Ecto neural progenitor cell (in vitro differentiated cells): ENCODE measurements at regions not wholly inside any gene's neighbourhood (a gene's known extent, or its start where the extent isn't known, plus 50 kb on each side); places are given as distances from the start of the nearest gene placed in this dataset.
A peak's percentile ranks its signal among the peaks of the same experiment; 100 is the strongest.

Experiments
- DNase-seq: peaks from one replicate; pipeline ENCODE4 v3.0.0-alpha.2; 2018; ENCODE audit warnings: low spot score

DNA sequence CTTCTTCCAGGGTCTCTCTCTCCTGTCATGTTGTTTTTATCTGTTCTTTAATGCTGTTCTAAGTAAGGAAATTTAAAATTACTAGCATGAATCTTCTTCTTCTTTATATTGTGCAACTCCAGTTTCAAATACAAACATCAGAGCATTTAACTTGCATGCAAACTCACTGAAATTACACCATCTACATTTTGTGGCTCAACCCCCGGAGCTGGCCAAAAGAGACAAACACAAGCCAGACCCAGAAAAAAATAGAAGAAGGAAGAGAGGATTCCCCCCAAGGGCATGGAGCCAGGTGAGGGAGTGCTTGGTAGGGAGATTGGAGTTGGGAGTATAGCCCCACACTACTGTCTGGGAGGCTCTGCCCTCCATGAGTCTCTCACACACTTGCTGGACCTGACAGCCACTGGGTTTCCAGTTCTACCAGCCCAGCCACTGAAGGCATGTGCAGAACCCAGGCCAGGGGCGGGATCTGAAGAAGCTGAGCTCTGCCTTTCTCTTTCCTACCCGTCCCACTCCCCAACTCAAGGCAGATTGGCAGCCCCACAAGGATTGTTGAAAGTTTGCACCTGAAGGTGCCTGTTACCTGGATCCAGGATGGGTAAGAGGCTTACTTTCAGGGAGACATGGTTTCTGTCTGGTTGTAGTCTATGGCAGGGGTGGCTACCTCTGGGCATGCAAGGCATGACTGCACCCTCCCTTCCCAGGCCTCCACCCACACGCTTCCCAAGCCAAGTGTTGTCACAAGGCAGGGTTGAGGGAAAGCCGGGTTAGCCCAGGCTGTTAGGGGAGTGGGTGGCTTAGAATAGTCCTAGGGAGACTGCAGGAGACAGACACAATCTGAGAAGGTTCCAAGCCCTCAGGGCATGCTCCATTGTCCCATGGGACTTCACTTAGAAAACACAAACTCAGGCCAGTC lies 297.2 kb downstream of the TGFB2 start:
- no peak for DNase-seq

DNA sequence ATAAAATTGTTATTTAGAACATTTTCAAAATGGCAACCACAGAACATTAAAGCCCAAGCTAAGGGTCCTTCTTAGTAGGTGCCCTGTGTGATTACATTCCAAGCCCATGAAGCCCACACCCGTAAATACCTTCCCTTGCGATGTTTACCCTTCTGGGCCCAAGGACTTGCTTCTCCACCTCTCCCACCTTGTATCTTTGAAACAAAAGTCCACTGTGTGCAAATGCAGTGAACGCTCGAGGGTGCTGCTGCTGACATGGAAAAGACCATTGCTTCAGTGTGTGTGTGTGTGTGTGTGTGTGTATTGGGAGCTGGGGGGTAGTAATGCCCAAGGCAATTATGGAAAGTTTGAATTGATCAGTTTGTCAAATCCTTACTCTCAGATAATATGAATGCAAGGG lies 298.1 kb downstream of the TGFB2 start:
- DNase-seq = no peak

GRCh38 chr1:218643926-218644325 lies 298.8 kb downstream of the TGFB2 start:
- no peak for DNase-seq

GRCh38 chr1:218646288-218646687 lies 301.2 kb downstream of the TGFB2 start:
- no peak for DNase-seq

DNA sequence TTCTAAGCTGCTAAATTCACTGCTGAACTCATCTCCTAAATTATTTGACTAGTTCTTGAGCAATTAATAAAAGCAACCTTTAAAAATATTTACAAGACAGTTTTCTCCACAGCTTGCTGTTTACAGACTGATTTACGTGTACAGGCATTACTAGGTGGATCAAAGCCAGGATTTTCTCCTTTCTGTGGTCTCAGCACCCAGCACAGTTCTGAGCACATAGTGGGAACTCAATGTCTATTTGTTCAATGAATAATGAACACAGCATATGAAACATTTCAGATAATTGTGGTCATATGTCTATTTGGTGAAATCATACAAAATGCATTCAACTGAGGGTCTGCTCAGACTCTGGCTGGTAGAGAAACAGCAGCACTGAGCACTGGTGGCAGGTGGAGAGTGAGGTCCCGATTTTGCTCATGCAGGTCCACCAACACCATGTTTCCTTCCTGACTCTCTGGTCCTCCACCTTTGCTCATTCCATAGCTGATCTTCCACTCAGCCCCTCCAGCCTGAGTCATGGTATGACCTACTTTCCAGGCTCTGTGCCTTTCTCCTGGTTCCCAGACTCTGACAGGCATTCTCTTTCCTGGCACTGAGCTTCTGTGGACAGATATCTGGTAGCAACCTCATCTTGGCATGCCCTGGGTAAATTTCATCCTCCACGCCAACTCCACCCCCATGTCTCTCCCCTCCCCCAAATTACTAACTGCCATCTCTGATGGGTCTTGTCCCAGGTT lies 311.3 kb downstream of the TGFB2 start:
- DNase-seq = no peak

GRCh38 chr1:218658269-218658668 lies 313.1 kb downstream of the TGFB2 start:
- no peak for DNase-seq

- DNase-seq = no peak
These were observed 313.8 kb downstream of the TGFB2 start for GRCh38 chr1:218658899-218659298.

GRCh38 chr1:218659911-218660677 lies 315.0 kb downstream of the TGFB2 start:
- DNase-seq = no peak

- no peak for DNase-seq
These were observed 315.5 kb downstream of the TGFB2 start for GRCh38 chr1:218660678-218661053.

- DNase-seq = no peak
These were observed 316.3 kb downstream of the TGFB2 start for GRCh38 chr1:218661411-218661810.

- DNase-seq = no peak
These were observed 319.4 kb downstream of the TGFB2 start for GRCh38 chr1:218664385-218665170.

DNA sequence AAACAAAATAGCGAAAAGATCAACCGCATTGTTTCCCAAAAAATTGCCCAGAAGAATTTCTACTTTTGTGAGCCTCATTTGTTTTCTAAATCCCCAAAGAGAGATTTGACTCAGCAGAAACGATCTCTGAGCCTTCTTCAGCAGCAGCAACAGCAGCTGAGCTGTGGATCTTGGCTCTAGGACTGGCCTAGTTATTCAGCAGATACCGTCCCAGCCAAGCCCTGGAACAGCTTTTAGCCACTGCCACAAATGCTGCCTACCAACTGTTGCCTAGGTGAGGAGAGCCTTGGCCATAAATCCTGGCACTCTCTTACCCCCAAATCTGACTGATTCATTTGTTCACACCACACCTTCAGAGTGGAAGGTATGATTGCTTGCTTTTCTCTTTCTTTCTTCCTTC lies 320.1 kb downstream of the TGFB2 start:
- no peak for DNase-seq

DNA sequence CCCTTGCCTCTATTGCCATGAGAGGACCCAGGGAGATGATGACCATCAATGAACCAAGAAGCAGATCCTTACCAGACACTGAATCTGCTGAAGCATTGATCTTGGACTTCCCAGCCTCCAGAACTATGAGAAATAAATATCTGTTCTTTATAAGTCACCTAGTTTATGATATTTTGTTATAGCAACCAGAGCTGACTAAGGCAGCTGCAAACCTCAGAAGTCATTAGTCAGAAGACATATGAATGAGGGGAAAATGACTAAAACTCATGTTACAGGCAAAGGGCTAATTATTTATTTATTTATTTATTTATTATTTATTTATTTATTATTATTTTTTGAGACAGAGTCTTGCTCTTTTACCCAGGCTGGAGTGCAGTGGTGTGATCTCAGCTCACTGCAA lies 321.1 kb downstream of the TGFB2 start:
- no peak for DNase-seq

DNA sequence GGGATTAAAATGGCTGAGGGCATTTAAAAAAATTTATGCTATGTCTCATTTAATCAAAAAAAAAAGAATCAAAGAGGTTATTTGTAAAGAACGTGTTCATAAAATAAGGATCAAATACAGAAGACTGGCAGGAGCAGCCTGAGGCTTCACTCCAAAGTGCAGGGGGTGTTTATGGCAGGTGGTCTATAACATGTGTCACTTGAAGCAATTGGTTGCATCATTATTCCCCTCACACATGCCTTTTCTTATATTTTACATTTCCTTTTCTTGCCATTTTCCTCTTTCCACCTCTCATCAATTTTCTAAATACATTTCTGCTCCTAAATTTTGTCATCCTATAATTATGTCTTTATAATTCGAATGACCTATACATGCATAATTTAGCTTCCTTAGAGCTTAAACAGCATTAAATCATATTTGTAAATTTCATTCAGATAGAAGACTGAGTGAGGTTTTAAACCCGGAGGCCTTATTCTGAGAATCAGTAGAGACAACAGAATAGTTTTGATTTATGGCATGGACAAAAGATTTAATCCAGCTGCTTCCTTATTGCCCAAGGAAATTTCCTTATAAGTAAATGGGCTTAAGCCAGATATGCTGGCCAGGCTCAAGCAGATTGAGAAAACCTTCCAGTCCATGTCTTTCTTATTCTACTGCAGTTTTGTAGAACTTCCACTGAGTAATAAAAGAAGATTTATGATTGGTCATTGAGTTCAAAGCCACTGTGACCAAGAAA lies 322.8 kb downstream of the TGFB2 start:
- no peak for DNase-seq

- no peak for DNase-seq
These were observed 324.3 kb downstream of the TGFB2 start for GRCh38 chr1:218669431-218669830.

- DNase-seq = no peak
These were observed 325.7 kb downstream of the TGFB2 start for GRCh38 chr1:218670875-218671274.

DNA sequence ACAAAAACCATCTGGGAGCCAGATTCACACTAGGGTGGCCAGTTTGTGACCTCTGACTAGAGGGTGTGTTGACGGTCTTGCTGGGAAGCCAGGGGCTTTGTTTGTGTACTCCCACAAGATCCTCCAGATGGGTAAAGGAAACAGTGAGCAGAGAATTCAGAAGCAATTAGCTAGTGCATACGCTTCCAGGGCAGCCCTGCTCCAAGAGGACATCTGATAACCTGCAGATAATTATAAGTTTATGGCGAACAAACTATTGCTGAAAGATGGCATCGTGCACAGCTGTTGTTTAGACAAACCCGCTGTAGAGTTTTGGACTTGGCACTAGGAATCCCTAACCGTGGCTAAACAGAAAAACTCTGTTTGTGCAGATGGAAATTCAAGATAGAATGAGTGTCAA lies 326.4 kb downstream of the TGFB2 start:
- DNase-seq = no peak

- no peak for DNase-seq
These were observed 328.0 kb downstream of the TGFB2 start for GRCh38 chr1:218673170-218673569.

DNA sequence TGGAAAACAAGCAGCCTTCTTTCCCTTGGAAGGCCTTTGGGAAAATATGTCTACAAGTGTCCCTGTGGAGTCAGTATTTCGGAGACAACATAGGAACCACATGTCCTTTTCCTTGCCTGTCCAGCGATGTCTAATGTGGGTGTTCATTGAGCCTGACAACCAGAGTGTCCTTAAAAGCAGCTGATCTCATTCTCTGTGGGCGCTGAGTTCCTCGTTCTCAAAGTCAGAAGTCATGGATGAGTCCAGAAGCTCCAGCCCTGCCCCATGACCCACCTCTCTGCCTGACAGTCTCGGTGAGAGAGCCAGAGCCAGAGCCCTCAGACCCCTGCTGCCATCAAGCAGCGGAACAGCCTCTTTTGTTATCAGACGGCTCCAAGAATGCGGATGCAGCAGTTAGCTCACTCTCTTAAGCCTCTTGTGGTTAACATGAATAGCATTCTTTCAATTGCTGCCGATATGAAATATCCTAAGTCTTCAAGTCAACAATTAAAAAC lies 329.2 kb downstream of the TGFB2 start:
- DNase-seq = peak; percentile 75

DNA sequence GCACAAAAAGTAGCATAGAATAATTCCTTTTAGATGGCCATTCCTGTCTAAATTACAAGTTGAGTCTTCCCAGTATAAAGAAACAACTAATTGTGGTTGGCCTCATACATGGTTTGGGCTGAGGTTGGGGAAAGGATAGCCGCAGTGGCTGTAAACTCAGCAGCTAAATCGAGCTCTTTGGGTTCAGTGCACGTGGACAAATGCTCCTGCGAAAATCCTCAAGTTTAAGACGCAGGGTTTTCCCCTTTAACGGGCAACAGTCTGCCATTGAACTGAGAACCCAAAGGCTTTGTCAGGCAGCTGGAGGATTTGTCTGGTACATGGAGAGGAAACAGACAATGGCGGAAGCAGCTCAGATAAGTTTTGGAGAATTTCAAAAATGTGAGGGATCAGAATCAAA lies 331.9 kb downstream of the TGFB2 start:
- DNase-seq = no peak

GRCh38 chr1:218679391-218679790 lies 334.3 kb downstream of the TGFB2 start:
- no peak for DNase-seq
